ENCODE measurements at regions not wholly inside any gene's neighbourhood (a gene's known extent, or its start where the extent isn't known, plus 50 kb on each side); places are given as distances from the start of the nearest gene placed in this dataset.

GRCh38 chr12:66910366-66910974 lies 231.6 kb upstream of the GRIP1 start:
- no peak for DNase-seq (ENCODE audit: low read depth)

GRCh38 chr12:66915306-66915904 lies 236.5 kb upstream of the GRIP1 start:
- no peak for DNase-seq (ENCODE audit: low read depth)

GRCh38 chr12:66916189-66916588 lies 237.3 kb upstream of the GRIP1 start:
- DNase-seq (ENCODE audit: low read depth) = no peak

- no peak for DNase-seq (ENCODE audit: low read depth)
Measured at GRCh38 chr12:66919466-66919865, 240.6 kb upstream of the GRIP1 start.

GRCh38 chr12:66920205-66920604 lies 241.3 kb upstream of the GRIP1 start:
- no peak for DNase-seq (ENCODE audit: low read depth)

- no peak for DNase-seq (ENCODE audit: low read depth)
Measured at GRCh38 chr12:66921151-66921550, 242.3 kb upstream of the GRIP1 start.

- no peak for DNase-seq (ENCODE audit: low read depth)
Measured at GRCh38 chr12:66925083-66925482, 246.2 kb upstream of the GRIP1 start.

GRCh38 chr12:66929121-66929520 lies 250.2 kb upstream of the GRIP1 start:
- DNase-seq (ENCODE audit: low read depth) = no peak

- no peak for DNase-seq (ENCODE audit: low read depth)
Measured at GRCh38 chr12:66931091-66931490, 252.2 kb upstream of the GRIP1 start.

GRCh38 chr12:66932126-66932525 lies 253.2 kb upstream of the GRIP1 start:
- DNase-seq (ENCODE audit: low read depth) = no peak

GRCh38 chr12:66934302-66935062 lies 255.6 kb upstream of the GRIP1 start:
- DNase-seq (ENCODE audit: low read depth) = no peak

GRCh38 chr12:66941150-66941549 lies 262.3 kb upstream of the GRIP1 start:
- no peak for DNase-seq (ENCODE audit: low read depth)

GRCh38 chr12:66942741-66943465 lies 264.0 kb upstream of the GRIP1 start:
- DNase-seq (ENCODE audit: low read depth) = no peak

GRCh38 chr12:66944365-66944764 lies 265.5 kb upstream of the GRIP1 start:
- DNase-seq (ENCODE audit: low read depth) = no peak

GRCh38 chr12:66945189-66945817 lies 266.4 kb upstream of the GRIP1 start:
- DNase-seq (ENCODE audit: low read depth) = no peak

- DNase-seq (ENCODE audit: low read depth) = no peak
Measured at GRCh38 chr12:66947119-66947518, 268.2 kb upstream of the GRIP1 start.

- DNase-seq (ENCODE audit: low read depth) = no peak
Measured at GRCh38 chr12:66952668-66953067, 273.8 kb upstream of the GRIP1 start.

- no peak for DNase-seq (ENCODE audit: low read depth)
Measured at GRCh38 chr12:66956300-66956699, 277.4 kb upstream of the GRIP1 start.

- DNase-seq (ENCODE audit: low read depth) = no peak
Measured at GRCh38 chr12:66959276-66959675, 280.4 kb upstream of the GRIP1 start.

GRCh38 chr12:66960006-66960405 lies 281.1 kb upstream of the GRIP1 start:
- DNase-seq (ENCODE audit: low read depth) = no peak

- no peak for DNase-seq (ENCODE audit: low read depth)
Measured at GRCh38 chr12:66960704-66961690, 282.1 kb upstream of the GRIP1 start.
